HepG2 (cell line): ENCODE measurements at regions not wholly inside any gene's neighbourhood (a gene's known extent, or its start where the extent isn't known, plus 50 kb on each side); places are given as distances from the start of the nearest gene placed in this dataset.

Experiments
- ATAC-seq: fragments of 200-7000 bp; cut with Tn5 transposase; 3 replicates; pipeline ENCODE4 v1.9.1; 2020; ENCODE audit warnings: mild to moderate bottlenecking, moderate library complexity
- BruUV-seq: library from RNA; stranded (reverse); fragments of 400-500 nt; replicated peaks from 2 replicates; lab custom pipeline; 2021; lab: Mats Ljungman, UMichigan
- CTCF ChIA-PET: fragments of 300-600 bp; formaldehyde crosslinking; extraction: SDS; loops from one replicate; lab custom pipeline; 2021; ENCODE audit warnings: low total read pairs, inconsistent platforms, low intra/inter-chr PET ratio; lab: Yijun Ruan, JAX
- POLR2A ChIA-PET: fragments of 350-600 bp; sonication (Branson Sonifier 250); formaldehyde crosslinking; loops from one replicate; lab custom pipeline; 2020; ENCODE audit warnings: antibody characterized with exemption, inconsistent platforms; lab: Yijun Ruan, JAX
- DNase-seq: peaks from one replicate; pipeline ENCODE4 v3.0.0-alpha.2; 2015; ENCODE audit warnings: low spot score
- FAIRE-seq: peaks from 3 replicates; lab custom pipeline; 2011; peaks lifted over from hg19 to GRCh38; lab: Jason Lieb, UNC
- H2AFZ ChIP-seq: one replicate; pipeline ENCODE4 v1.6.1; 2011; ENCODE audit warnings: low read length, inconsistent platforms
- H3K27ac ChIP-seq: fragments of 300-600 bp; 3 replicates; pipeline ENCODE4 v1.8.0; 2011; ENCODE audit warnings: mixed run types, mild to moderate bottlenecking, mixed read lengths, low read length, inconsistent platforms; ENCODE audit not compliant: insufficient read depth; ENCODE audit errors: extremely low read length
- H3K27me3 ChIP-seq, 2 experiments: fragments of 200-600 bp in 1 of 2; 2 replicates in 1 of 2; 3 replicates in 1 of 2; pipeline versions ENCODE4 v1.6.0 to v1.8.0; 2011; ENCODE audit warnings: low read length in 2 of 2, mild to moderate bottlenecking in 2 of 2, moderate library complexity in 2 of 2, inconsistent platforms in 1 of 2; ENCODE audit not compliant: insufficient read depth in 2 of 2, control insufficient read depth in 1 of 2
- H3K36me3 ChIP-seq, 2 experiments: fragments of 200-600 bp in 1 of 2; replicated peaks in 1 of 2; 2 replicates in 1 of 2; 3 replicates in 1 of 2; pipeline versions ENCODE4 v1.5.1 to v1.8.0; 2011; ENCODE audit warnings: low read length in 2 of 2, inconsistent platforms in 1 of 2; ENCODE audit not compliant: insufficient read depth in 2 of 2, control insufficient read depth in 1 of 2
- H3K4me1 ChIP-seq: 2 replicates; pipeline ENCODE4 v1.5.1; 2012; ENCODE audit warnings: low read length, inconsistent platforms; ENCODE audit not compliant: insufficient read depth
- H3K4me2 ChIP-seq: 2 replicates; pipeline ENCODE4 v1.6.0; 2011; ENCODE audit warnings: low read depth, low read length, inconsistent platforms
- H3K4me3 ChIP-seq, 3 experiments: fragments of 200-600 bp in 1 of 3; sonication (generic), shearing (Covaris generic) in 1 of 3; replicated peaks in 1 of 3; 2 replicates each; pipeline ENCODE4 v1.5.1; 2011 to 2016; ENCODE audit warnings: low read length in 3 of 3, inconsistent platforms in 2 of 3, low read depth in 2 of 3, mild to moderate bottlenecking in 2 of 3, control low read depth in 1 of 3, mixed read lengths in 1 of 3; ENCODE audit not compliant: insufficient read depth in 1 of 3
- H3K79me2 ChIP-seq: one replicate; pipeline ENCODE4 v1.6.1; 2011; ENCODE audit warnings: low read length, inconsistent platforms; ENCODE audit not compliant: insufficient read depth
- H3K9ac ChIP-seq: 2 replicates; pipeline ENCODE4 v1.6.0; 2011; ENCODE audit warnings: mild to moderate bottlenecking, low read depth, low read length, inconsistent platforms; ENCODE audit not compliant: insufficient read depth
- H3K9me3 ChIP-seq: 2 replicates; pipeline ENCODE4 v1.5.1; 2012; ENCODE audit warnings: mild to moderate bottlenecking, low read length
- H4K20me1 ChIP-seq: 2 replicates; pipeline ENCODE4 v1.6.0; 2011; ENCODE audit warnings: inconsistent platforms, mild to moderate bottlenecking, low read length, moderate library complexity; ENCODE audit not compliant: insufficient read depth
- AFF4 ChIP-seq: sonication (generic); formaldehyde crosslinking; IDR thresholded peaks from 2 replicates; pipeline ENCODE4 v1.4.0; 2020; ENCODE audit warnings: missing genetic modification reagents
- E2F5 ChIP-seq: sonication (generic); formaldehyde crosslinking; conservative IDR thresholded peaks from 2 replicates; pipeline ENCODE4 v1.4.0; 2020; ENCODE audit warnings: missing genetic modification reagents
- NFYB ChIP-seq: sonication (generic); formaldehyde crosslinking; IDR thresholded peaks from 2 replicates; pipeline ENCODE4 v1.4.0; 2020; ENCODE audit warnings: missing genetic modification reagents
- THAP9 ChIP-seq: sonication (generic); formaldehyde crosslinking; IDR thresholded peaks from 2 replicates; pipeline ENCODE4; 2020; ENCODE audit warnings: missing genetic modification reagents, mild to moderate bottlenecking, borderline replicate concordance
- ZFYVE20 ChIP-seq: sonication (generic); formaldehyde crosslinking; IDR thresholded peaks from 2 replicates; pipeline ENCODE4 v1.8.0; 2023; ENCODE audit warnings: low read depth, mild to moderate bottlenecking, moderate library complexity, missing genetic modification reagents, borderline replicate concordance
- ZHX2 ChIP-seq, 2 experiments: sonication (generic) in 1 of 2; formaldehyde crosslinking in 1 of 2; IDR thresholded peaks; 2 replicates each; pipeline versions ENCODE4 v1.6.1 to v1.9.0; 2014 to 2022; ENCODE audit warnings: antibody characterized with exemption in 1 of 2, borderline replicate concordance in 1 of 2, inconsistent platforms in 1 of 2, low read depth in 1 of 2, missing genetic modification reagents in 1 of 2
- ZNF331 ChIP-seq: sonication (generic); formaldehyde crosslinking; IDR thresholded peaks from 2 replicates; pipeline ENCODE4 v1.4.0; 2020; ENCODE audit warnings: missing genetic modification reagents
- ZNF580 ChIP-seq: IDR thresholded peaks from 2 replicates; pipeline ENCODE4 v1.6.1; 2016; ENCODE audit warnings: low read depth, borderline replicate concordance
- WGBS: methylation state at CpG from one replicate; pipeline ENCODE4 v1.1.6; 2017; ENCODE audit warnings: low lambda C conversion rate; 5-methylcytosine and 5-hydroxymethylcytosine counted together
- in situ Hi-C: cut with HindIII; loops from 2 replicates; pipeline ENCODE4 v1.10.0; 2017; ENCODE audit warnings: low pct_unique_long_range_greater_than_20kb; ENCODE audit not compliant: extremely low pct_ligation_motif_present
- intact Hi-C: fragments of 100-400 bp; cut with micrococcal nuclease; formaldehyde crosslinking; loops from one replicate; pipeline ENCODE4 v1.10.0; 2022; ENCODE audit not compliant: unreplicated experiment

GRCh38 chr6:1544603-1545002, 65.1 kb upstream of the FOXC1 start (continued):
- no peak for TF ChIP-seq AFF4 (CRISPR knock-in tag)
- TF ChIP-seq THAP9 (CRISPR knock-in tag): no peak
- TF ChIP-seq ZNF580 (CRISPR knock-in tag): no peak

GRCh38 chr6:1545654-1546053, 64.1 kb upstream of the FOXC1 start:
- FAIRE-seq (no peak), DNase-seq (no peak), ATAC-seq (no peak)
- CTCF ChIA-PET: no interaction called here
- Histone ChIP-seq H3K4me1 (peaks cover 9% of the 10 kb centered on the region), H3K4me3 (no peak overlapping the region), H3K9ac (no peak overlapping the region), H3K27ac (no peak overlapping the region), H4K20me1 (no peaks in the 10 kb centered on the region), H3K36me3 (no peaks in the 10 kb centered on the region), H2AFZ (no peak overlapping the region), H3K27me3 (peaks cover 1 to 16% of the 10 kb centered on the region in 2 experiments; a peak in 3 of 5 replicates), H3K9me3 (no peaks in the 10 kb centered on the region), H3K79me2 (no peaks in the 10 kb centered on the region), H3K4me2 (no peak overlapping the region)
- in situ Hi-C loops: no loop called here
- no TSS peak for BruUV-seq
- POLR2A ChIA-PET: no interaction called here
- 29% methylated on average over 12 of the region's 12 CpGs for WGBS
- intact Hi-C loops: no loop called here
- TF ChIP-seq NFYB (CRISPR knock-in tag) (no peak), ZNF331 (CRISPR knock-in tag) (no peak), ZFYVE20 (CRISPR knock-in tag) (no peak), ZHX2 (IDR thresholded peaks at IDR 0.05; ENCODE audit: low read depth) (no peak), ZHX2 (CRISPR knock-in tag; IDR thresholded peaks at IDR 0.05; ENCODE audit: borderline replicate concordance) (no peak), E2F5 (CRISPR knock-in tag) (no peak)
